Pancreas (tissue), 10 donors: ENCODE measurements at regions not wholly inside any gene's neighbourhood (a gene's known extent, or its start where the extent isn't known, plus 50 kb on each side); places are given as distances from the start of the nearest gene placed in this dataset.

Source experiments
- ATAC-seq, 4 donors: fragments of 200-7000 bp; cut with Tn5 transposase; one replicate each; pipeline versions ENCODE4 v1.8.0 to v1.9.1; 2020; ENCODE audit warnings: mild to moderate bottlenecking in 4 of 4, moderate library complexity in 4 of 4
- DNase-seq, 6 donors: peaks; one replicate each; pipeline ENCODE4 v3.0.0-alpha.2; 2020
- FAIRE-seq: peaks from 2 replicates; lab custom pipeline; 2012; peaks lifted over from hg19 to GRCh38; lab: Jason Lieb, UNC
- H3K27ac ChIP-seq, 4 donors: fragments of 200-600 bp; sonication (generic); 1 replicate in 3 of 4; 2 replicates in 1 of 4; pipeline versions ENCODE4 v1.5.0 to v1.8.0; 2020
- H3K27me3 ChIP-seq, 4 donors: fragments of 200-600 bp; one replicate each; pipeline ENCODE4 v1.8.0; 2021
- H3K36me3 ChIP-seq, 3 donors: fragments of 200-600 bp; sonication (generic) in 1 of 3; one replicate each; pipeline versions ENCODE4 v1.5.0 to v1.8.0; 2020 to 2021
- H3K4me1 ChIP-seq, 3 donors: fragments of 200-600 bp; one replicate each; pipeline ENCODE4 v1.8.0; 2021
- H3K4me3 ChIP-seq, 4 donors: fragments of 200-600 bp; sonication (generic) in 2 of 4; one replicate each; pipeline versions ENCODE4 v1.5.0 to v1.8.0; 2020 to 2021
- H3K9me3 ChIP-seq, 4 donors: fragments of 200-600 bp; one replicate each; pipeline ENCODE4 v1.8.0; 2021
- WGBS, 2 donors: extraction: QIAGEN DNeasy Blood & Tissue Kit; methylation state at CpG; one replicate each; pipeline ENCODE4 v1.1.7; 2013; 5-methylcytosine and 5-hydroxymethylcytosine counted together
- intact Hi-C, 3 donors: fragments of 100-400 bp; cut with DNase I; formaldehyde crosslinking; loops; one replicate each; pipeline versions ENCODE4 v1.11.1 to v1.14.2; 2022
- TF ChIP-seq, protein P1 (sequence below), 4 donors: fragments of 200-600 bp; sonication (generic) in 3 of 4; IDR thresholded peaks; one replicate each; pipeline versions ENCODE4 v1.5.0 to v1.8.0; 2021; ENCODE audit warnings: antibody characterized with exemption in 4 of 4
- donor health status: healthy with polysubstance abuse.
- donor health status: DM: no; HTN: no; CAD: no; lungs with moderate emphysema.
- donor health status: DM: no; HTN: no; CAD: no.
- donor health status: control.
- donor health status: control.
- donor health status: Bipolar disorder and iron deficiency.
- donor health status: DM: yes; HTN: yes; CAD: no.
- donor health status: DM: no; HTN: no; CAD: no.
- donor health status: DM: no; HTN: no; CAD: no.
- donor health status: DM: yes; HTN: yes; CAD: no.

DNA sequence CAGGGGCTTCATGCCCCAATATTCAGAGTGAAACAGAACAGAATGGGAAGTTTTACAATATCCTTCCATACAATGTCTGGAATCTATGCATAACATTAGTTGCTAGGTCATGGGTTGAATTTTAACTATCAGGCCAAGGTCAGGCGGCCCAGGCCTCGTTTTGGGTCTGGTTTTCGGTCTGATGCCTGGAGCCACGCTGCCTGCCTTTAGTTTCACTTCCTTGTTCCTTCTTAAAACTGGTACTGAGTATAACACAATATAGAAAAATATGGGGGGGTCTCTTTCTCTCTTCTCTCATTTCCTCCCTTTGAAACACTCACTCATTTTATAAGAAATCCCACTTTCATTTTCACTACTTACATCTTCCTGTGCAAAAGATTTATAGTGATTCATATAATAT lies 1243.8 kb downstream of the CDY2B start:
- ATAC-seq (no peak), FAIRE-seq (no peak), DNase-seq (no peak)
- TF ChIP-seq, protein P1, sequence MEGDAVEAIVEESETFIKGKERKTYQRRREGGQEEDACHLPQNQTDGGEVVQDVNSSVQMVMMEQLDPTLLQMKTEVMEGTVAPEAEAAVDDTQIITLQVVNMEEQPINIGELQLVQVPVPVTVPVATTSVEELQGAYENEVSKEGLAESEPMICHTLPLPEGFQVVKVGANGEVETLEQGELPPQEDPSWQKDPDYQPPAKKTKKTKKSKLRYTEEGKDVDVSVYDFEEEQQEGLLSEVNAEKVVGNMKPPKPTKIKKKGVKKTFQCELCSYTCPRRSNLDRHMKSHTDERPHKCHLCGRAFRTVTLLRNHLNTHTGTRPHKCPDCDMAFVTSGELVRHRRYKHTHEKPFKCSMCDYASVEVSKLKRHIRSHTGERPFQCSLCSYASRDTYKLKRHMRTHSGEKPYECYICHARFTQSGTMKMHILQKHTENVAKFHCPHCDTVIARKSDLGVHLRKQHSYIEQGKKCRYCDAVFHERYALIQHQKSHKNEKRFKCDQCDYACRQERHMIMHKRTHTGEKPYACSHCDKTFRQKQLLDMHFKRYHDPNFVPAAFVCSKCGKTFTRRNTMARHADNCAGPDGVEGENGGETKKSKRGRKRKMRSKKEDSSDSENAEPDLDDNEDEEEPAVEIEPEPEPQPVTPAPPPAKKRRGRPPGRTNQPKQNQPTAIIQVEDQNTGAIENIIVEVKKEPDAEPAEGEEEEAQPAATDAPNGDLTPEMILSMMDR (IDR thresholded peaks at IDR 0.05) = no peak
- Histone ChIP-seq H3K4me3 (no peak overlapping the region), H3K9me3 (no peaks in the 10 kb centered on the region), H3K27ac (no peak overlapping the region), H3K4me1 (no peaks in the 10 kb centered on the region), H3K36me3 (no peaks in the 10 kb centered on the region), H3K27me3 (no peaks in the 10 kb centered on the region)
- 14% methylated on average over 4 of the region's 4 CpGs; no CpG with 5 or more reads in 1 of the 2 donors for WGBS, 2 donors
- intact Hi-C loops = no loop called here

DNA sequence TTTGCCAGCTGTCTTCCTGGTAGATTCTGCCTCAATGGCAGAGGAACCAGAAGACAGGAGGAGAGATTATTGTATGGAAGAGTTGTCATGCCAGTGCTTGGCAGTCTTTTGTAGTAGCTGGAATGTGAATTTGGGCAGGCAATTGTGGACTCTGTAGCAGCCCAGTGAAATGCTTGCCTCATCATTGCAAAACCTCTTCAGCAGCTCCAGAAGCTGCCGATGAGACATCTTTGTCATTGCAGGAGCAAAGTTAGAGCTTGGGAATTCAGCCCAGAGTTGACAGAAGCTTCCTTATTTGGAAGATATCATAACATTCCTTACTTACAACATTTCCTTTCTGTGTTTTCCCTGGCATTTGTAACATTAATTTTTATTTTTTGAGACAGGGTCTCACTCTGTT lies 1250.9 kb downstream of the CDY2B start:
- intact Hi-C loops = no loop called here
- no peak overlapping the region for H3K27ac ChIP-seq
- H3K9me3 ChIP-seq = no peaks in the 10 kb centered on the region
- WGBS, 2 donors = 50% methylated on average over 1 of the region's 1 CpG; no CpG with 5 or more reads in 1 of the 2 donors
- TF ChIP-seq, protein P1 (IDR thresholded peaks at IDR 0.05) = no peak
- H3K4me1 ChIP-seq = no peaks in the 10 kb centered on the region
- no peaks in the 10 kb centered on the region for H3K36me3 ChIP-seq
- ATAC-seq = no peak
- H3K27me3 ChIP-seq = no peaks in the 10 kb centered on the region
- no peak for FAIRE-seq
- DNase-seq = no peak
- H3K4me3 ChIP-seq = no peak overlapping the region

DNA sequence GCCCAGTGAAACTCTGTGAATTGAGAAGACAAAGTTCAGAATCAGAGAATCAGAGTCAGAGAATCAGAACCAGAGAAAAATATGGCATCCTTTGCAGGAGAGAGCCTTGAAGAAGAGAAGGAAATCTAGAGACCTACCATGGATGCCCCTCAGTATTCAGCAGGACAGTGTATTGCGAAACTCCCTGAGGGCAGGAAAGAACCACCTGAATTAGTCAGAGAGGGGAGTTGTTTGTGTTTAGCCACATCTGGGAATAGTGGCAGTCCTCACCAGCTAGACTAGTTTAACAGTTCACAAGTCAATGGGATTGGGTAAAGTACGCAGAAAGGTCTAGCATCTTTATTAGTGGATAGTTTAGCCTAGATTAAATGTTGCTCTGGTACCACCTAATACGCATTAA lies 1252.9 kb downstream of the CDY2B start:
- FAIRE-seq (no peak), DNase-seq (no peak), ATAC-seq (no peak)
- no peaks in the 10 kb centered on the region for H3K27me3 ChIP-seq
- intact Hi-C loops = no loop called here
- H3K4me1 ChIP-seq = no peaks in the 10 kb centered on the region
- no peaks in the 10 kb centered on the region for H3K9me3 ChIP-seq
- H3K36me3 ChIP-seq = no peaks in the 10 kb centered on the region
- no peak overlapping the region for H3K4me3 ChIP-seq
- WGBS, 2 donors = 73% methylated on average over 3 of the region's 3 CpGs; no CpG with 5 or more reads in 1 of the 2 donors
- H3K27ac ChIP-seq = no peak overlapping the region
- TF ChIP-seq, protein P1 (IDR thresholded peaks at IDR 0.05) = no peak

DNA sequence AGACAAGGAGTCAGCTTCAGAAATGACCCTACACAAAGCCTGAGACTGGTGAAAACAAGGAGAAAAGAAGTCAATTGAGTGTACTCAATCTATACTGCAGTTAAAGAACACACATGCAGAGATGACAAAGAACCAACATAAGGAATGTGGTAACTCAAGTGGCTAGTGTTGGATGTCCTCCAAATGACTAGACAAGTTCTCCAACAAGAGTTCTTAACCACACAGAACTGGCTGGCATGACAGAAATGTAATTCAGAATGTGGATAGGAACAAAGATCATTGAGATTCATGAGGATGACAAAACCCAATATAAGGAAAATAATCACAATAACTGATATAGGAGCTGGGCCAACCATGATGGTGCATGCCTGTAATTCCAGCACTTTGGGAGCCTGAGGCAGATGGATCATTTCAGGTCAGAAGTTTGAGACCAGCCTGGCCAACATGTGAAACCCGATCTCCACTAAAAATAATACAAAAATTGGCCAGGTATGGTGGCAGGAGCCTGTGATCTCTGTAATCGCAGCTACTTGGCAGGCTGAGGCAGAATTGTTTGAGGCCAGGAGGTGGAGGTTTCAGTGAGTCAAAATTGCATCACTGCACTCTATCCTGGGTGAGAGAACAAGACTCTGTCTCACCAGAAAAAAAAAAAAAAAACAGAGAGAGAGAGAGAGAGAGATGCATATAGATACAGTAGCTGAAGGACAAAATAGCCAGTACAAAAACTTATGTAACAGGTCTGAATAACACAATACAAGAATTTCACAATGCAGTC lies 1263.6 kb downstream of the CDY2B start:
- FAIRE-seq (no peak), DNase-seq (no peak), ATAC-seq (no peak)
- Histone ChIP-seq H3K4me1 (no peaks in the 10 kb centered on the region), H3K4me3 (no peak overlapping the region), H3K36me3 (no peaks in the 10 kb centered on the region), H3K9me3 (no peaks in the 10 kb centered on the region), H3K27ac (no peak overlapping the region), H3K27me3 (no peaks in the 10 kb centered on the region)
- TF ChIP-seq, protein P1 (IDR thresholded peaks at IDR 0.05) = no peak
- intact Hi-C loops = no loop called here
- WGBS, 2 donors = 30% methylated on average over 2 of the region's 2 CpGs; no CpG with 5 or more reads in 1 of the 2 donors

DNA sequence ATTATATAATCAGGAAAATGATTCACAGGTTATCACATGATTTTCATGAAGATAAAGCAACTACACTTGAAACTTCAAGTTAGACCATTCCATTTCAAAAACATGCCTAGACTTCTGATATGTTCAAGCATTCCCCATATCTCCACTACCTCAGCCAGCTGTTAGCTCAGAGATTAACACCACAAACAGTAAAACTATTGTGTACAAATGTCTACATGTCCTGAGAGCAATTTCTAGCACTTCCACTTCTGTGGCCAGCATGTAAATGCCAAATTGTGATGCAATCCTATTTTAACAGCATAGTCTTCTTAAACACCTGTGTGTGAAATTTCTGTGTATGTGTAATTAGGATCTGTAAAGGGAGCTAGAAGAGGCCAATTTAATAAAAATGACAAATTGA lies 1271.3 kb downstream of the CDY2B start:
- no peaks in the 10 kb centered on the region for H3K36me3 ChIP-seq
- no peaks in the 10 kb centered on the region for H3K9me3 ChIP-seq
- TF ChIP-seq, protein P1 (IDR thresholded peaks at IDR 0.05) = no peak
- no peak for FAIRE-seq
- ATAC-seq = no peak
- no peaks in the 10 kb centered on the region for H3K27me3 ChIP-seq
- H3K27ac ChIP-seq = no peak overlapping the region
- DNase-seq = peak in 1 of 6 donors; percentile 8
- intact Hi-C loops = no loop called here
- no peaks in the 10 kb centered on the region for H3K4me1 ChIP-seq
- no peak overlapping the region for H3K4me3 ChIP-seq
